HEK293 (cell line): ENCODE measurements at regions not wholly inside any gene's neighbourhood (a gene's known extent, or its start where the extent isn't known, plus 50 kb on each side); places are given as distances from the start of the nearest gene placed in this dataset.

Experiments
- GLIS2 ChIP-seq: fragments of 450-650 bp; formaldehyde crosslinking; IDR thresholded peaks from 2 replicates; pipeline ENCODE4 v1.5.1; 2016; ENCODE audit warnings: missing biosample characterization, missing genetic modification characterization
- KLF10 ChIP-seq: fragments of 450-650 bp; IDR thresholded peaks from 2 replicates; pipeline ENCODE4 v1.5.1; 2018; ENCODE audit warnings: missing biosample characterization, mild to moderate bottlenecking, missing genetic modification characterization
- SALL2 ChIP-seq: fragments of 450-650 bp; formaldehyde crosslinking; IDR thresholded peaks from 2 replicates; pipeline ENCODE4 v1.5.0; 2017; ENCODE audit warnings: missing biosample characterization, mild to moderate bottlenecking, missing genetic modification characterization, borderline replicate concordance
- YY1 ChIP-seq: fragments of 450-650 bp; formaldehyde crosslinking; IDR thresholded peaks from 2 replicates; pipeline ENCODE4 v1.5.1; 2018; ENCODE audit warnings: missing biosample characterization, missing genetic modification characterization
- ZNF114 ChIP-seq: fragments of 450-650 bp; formaldehyde crosslinking; IDR thresholded peaks from 2 replicates; pipeline ENCODE4 v1.5.0; 2017; ENCODE audit warnings: missing biosample characterization, missing genetic modification characterization
- ZNF132 ChIP-seq: fragments of 450-650 bp; formaldehyde crosslinking; IDR thresholded peaks from 2 replicates; pipeline ENCODE4 v1.5.1; 2017; ENCODE audit warnings: missing biosample characterization, missing genetic modification characterization, borderline replicate concordance
- ZNF426 ChIP-seq: fragments of 450-650 bp; formaldehyde crosslinking; IDR thresholded peaks from 2 replicates; pipeline ENCODE4 v1.5.1; 2017; ENCODE audit warnings: missing biosample characterization, missing genetic modification characterization, mild to moderate bottlenecking, inconsistent platforms, moderate library complexity
- ZNF510 ChIP-seq: fragments of 450-650 bp; formaldehyde crosslinking; IDR thresholded peaks from 2 replicates; pipeline ENCODE4 v1.5.1; 2018; ENCODE audit warnings: mild to moderate bottlenecking, missing genetic modification characterization, missing biosample characterization; ENCODE audit not compliant: insufficient replicate concordance
- ZNF521 ChIP-seq: fragments of 450-650 bp; formaldehyde crosslinking; IDR thresholded peaks from 2 replicates; pipeline ENCODE4 v1.5.1; 2017; ENCODE audit warnings: missing biosample characterization, mild to moderate bottlenecking, missing genetic modification characterization
- ZNF747 ChIP-seq: fragments of 450-650 bp; formaldehyde crosslinking; IDR thresholded peaks from 2 replicates; pipeline ENCODE4 v1.5.1; 2016; ENCODE audit warnings: missing biosample characterization, missing genetic modification characterization
- TF ChIP-seq, protein P1 (sequence below): IDR thresholded peaks from 2 replicates; pipeline ENCODE4 v1.6.1; 2011; ENCODE audit warnings: mild to moderate bottlenecking, low read depth, low read length, borderline replicate concordance
- TF ChIP-seq, protein P2 (sequence below): fragments of 450-650 bp; formaldehyde crosslinking; IDR thresholded peaks from 2 replicates; pipeline ENCODE4 v1.5.1; 2016; ENCODE audit warnings: missing biosample characterization, missing genetic modification characterization
- TF ChIP-seq, protein P3 (sequence below): fragments of 450-650 bp; formaldehyde crosslinking; conservative IDR thresholded peaks from 2 replicates; pipeline ENCODE4 v1.5.1; 2016; ENCODE audit warnings: low read depth, missing biosample characterization, missing genetic modification characterization

DNA sequence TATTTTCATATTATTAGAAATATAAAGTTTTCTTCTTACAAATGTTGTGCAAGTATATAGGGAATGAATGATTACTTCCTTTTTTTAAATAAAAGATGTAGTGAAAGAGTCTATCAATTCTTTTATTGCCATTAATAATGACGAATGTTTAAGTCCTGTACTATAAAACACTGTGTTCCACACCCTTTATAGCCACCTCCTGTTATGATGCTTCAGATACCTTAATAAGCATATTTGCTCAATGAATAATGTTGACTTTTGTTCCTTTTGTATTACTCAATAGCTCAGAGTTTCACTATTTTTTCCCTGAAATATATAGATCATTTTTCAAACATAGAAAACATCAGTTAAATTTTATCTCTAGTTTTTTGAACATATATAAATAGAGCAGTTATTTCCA is 378.2 kb upstream of the THBS1 start:
- TF ChIP-seq, protein P1, sequence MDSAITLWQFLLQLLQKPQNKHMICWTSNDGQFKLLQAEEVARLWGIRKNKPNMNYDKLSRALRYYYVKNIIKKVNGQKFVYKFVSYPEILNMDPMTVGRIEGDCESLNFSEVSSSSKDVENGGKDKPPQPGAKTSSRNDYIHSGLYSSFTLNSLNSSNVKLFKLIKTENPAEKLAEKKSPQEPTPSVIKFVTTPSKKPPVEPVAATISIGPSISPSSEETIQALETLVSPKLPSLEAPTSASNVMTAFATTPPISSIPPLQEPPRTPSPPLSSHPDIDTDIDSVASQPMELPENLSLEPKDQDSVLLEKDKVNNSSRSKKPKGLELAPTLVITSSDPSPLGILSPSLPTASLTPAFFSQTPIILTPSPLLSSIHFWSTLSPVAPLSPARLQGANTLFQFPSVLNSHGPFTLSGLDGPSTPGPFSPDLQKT: no peak
- TF ChIP-seq ZNF132 (tag by site-specific recombination): no peak
- TF ChIP-seq YY1 (tag by site-specific recombination): no peak
- no peak for TF ChIP-seq ZNF521
- TF ChIP-seq, protein P2, sequence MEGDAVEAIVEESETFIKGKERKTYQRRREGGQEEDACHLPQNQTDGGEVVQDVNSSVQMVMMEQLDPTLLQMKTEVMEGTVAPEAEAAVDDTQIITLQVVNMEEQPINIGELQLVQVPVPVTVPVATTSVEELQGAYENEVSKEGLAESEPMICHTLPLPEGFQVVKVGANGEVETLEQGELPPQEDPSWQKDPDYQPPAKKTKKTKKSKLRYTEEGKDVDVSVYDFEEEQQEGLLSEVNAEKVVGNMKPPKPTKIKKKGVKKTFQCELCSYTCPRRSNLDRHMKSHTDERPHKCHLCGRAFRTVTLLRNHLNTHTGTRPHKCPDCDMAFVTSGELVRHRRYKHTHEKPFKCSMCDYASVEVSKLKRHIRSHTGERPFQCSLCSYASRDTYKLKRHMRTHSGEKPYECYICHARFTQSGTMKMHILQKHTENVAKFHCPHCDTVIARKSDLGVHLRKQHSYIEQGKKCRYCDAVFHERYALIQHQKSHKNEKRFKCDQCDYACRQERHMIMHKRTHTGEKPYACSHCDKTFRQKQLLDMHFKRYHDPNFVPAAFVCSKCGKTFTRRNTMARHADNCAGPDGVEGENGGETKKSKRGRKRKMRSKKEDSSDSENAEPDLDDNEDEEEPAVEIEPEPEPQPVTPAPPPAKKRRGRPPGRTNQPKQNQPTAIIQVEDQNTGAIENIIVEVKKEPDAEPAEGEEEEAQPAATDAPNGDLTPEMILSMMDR (tag by site-specific recombination): no peak
- TF ChIP-seq, protein P3, sequence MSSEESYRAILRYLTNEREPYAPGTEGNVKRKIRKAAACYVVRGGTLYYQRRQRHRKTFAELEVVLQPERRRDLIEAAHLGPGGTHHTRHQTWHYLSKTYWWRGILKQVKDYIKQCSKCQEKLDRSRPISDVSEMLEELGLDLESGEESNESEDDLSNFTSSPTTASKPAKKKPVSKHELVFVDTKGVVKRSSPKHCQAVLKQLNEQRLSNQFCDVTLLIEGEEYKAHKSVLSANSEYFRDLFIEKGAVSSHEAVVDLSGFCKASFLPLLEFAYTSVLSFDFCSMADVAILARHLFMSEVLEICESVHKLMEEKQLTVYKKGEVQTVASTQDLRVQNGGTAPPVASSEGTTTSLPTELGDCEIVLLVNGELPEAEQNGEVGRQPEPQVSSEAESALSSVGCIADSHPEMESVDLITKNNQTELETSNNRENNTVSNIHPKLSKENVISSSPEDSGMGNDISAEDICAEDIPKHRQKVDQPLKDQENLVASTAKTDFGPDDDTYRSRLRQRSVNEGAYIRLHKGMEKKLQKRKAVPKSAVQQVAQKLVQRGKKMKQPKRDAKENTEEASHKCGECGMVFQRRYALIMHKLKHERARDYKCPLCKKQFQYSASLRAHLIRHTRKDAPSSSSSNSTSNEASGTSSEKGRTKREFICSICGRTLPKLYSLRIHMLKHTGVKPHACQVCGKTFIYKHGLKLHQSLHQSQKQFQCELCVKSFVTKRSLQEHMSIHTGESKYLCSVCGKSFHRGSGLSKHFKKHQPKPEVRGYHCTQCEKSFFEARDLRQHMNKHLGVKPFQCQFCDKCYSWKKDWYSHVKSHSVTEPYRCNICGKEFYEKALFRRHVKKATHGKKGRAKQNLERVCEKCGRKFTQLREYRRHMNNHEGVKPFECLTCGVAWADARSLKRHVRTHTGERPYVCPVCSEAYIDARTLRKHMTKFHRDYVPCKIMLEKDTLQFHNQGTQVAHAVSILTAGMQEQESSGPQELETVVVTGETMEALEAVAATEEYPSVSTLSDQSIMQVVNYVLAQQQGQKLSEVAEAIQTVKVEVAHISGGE (tag by site-specific recombination): no peak
- no peak for TF ChIP-seq KLF10
- TF ChIP-seq ZNF114 (tag by site-specific recombination): no peak
- no peak for TF ChIP-seq ZNF510 (tag by site-specific recombination)
- no peak for TF ChIP-seq ZNF747 (tag by site-specific recombination)
- TF ChIP-seq GLIS2 (tag by site-specific recombination): no peak
- TF ChIP-seq ZNF426 (tag by site-specific recombination): no peak
- no peak for TF ChIP-seq SALL2 (tag by site-specific recombination)
